ENCODE measurements at regions not wholly inside any gene's neighbourhood (a gene's known extent, or its start where the extent isn't known, plus 50 kb on each side); places are given as distances from the start of the nearest gene placed in this dataset.
A peak's percentile ranks its signal among the peaks of the same experiment; 100 is the strongest.

- no peak for TF ChIP-seq TCF12 (IDR thresholded peaks at IDR 0.05)
- TF ChIP-seq TCF12 (CRISPR knock-in tag; IDR thresholded peaks at IDR 0.05): no peak
- no peak for TF ChIP-seq MBNL3 (CRISPR knock-in tag; conservative IDR thresholded peaks at IDR 0.05)
- no peak for TF ChIP-seq MAZ (IDR thresholded peaks at IDR 0.05; ENCODE audit: borderline replicate concordance, low read depth, low read length)
- 0 out of 2 replicates have a peak, but pooled peaks have one; percentile 3 for TF ChIP-seq MAZ (CRISPR knock-in tag; IDR thresholded peaks at IDR 0.05; ENCODE audit: low read depth)
- TF ChIP-seq GATAD2A (CRISPR knock-in tag; IDR thresholded peaks at IDR 0.05): no peak
- TF ChIP-seq EHMT2 (IDR thresholded peaks at IDR 0.05; ENCODE audit: borderline replicate concordance, low read depth, low read length): no peak
- TF ChIP-seq SRY (CRISPR knock-in tag; IDR thresholded peaks at IDR 0.05): peak; percentile 29; the same call in 1 of the 2 replicates
- TF ChIP-seq FOXO4 (CRISPR knock-in tag; conservative IDR thresholded peaks at IDR 0.05): no peak; the same call in 1 of the 2 replicates
- TF ChIP-seq FOXP1 (IDR thresholded peaks at IDR 0.05): no peak
- TF ChIP-seq FOXP1 (CRISPR knock-in tag; IDR thresholded peaks at IDR 0.05): no peak
- no peak for TF ChIP-seq CERS6 (CRISPR knock-in tag; IDR thresholded peaks at IDR 0.05)
- TF ChIP-seq TFAP4 (IDR thresholded peaks at IDR 0.05; ENCODE audit: borderline replicate concordance, low read depth): no peak
- TF ChIP-seq ETV5 (CRISPR knock-in tag; IDR thresholded peaks at IDR 0.05; ENCODE audit: borderline replicate concordance): no peak
- peak; percentile 0; the same call in 1 of the 2 replicates for TF ChIP-seq ZMYM4 (CRISPR knock-in tag; IDR thresholded peaks at IDR 0.05)
- TF ChIP-seq SNAPC4 (CRISPR knock-in tag; IDR thresholded peaks at IDR 0.05): no peak
- 0 out of 2 replicates have a peak, but pooled peaks have one; percentile 36 for TF ChIP-seq PRMT3 (CRISPR knock-in tag; IDR thresholded peaks at IDR 0.05; ENCODE audit: borderline replicate concordance, low read depth)
- 0 out of 2 replicates have a peak, but pooled peaks have one; percentile 1 for TF ChIP-seq SMC3 (IDR thresholded peaks at IDR 0.05; ENCODE audit: low read length)
- TF ChIP-seq GATAD1 (CRISPR knock-in tag; IDR thresholded peaks at IDR 0.05): no peak
- no peak for TF ChIP-seq THYN1 (CRISPR knock-in tag; IDR thresholded peaks at IDR 0.05; ENCODE audit: borderline replicate concordance, low read depth)
- TF ChIP-seq ZNF724P (CRISPR knock-in tag; IDR thresholded peaks at IDR 0.05; ENCODE audit: borderline replicate concordance): no peak
- TF ChIP-seq ZNF546 (CRISPR knock-in tag; conservative IDR thresholded peaks at IDR 0.05): no peak
- TF ChIP-seq ZKSCAN8 (CRISPR knock-in tag; IDR thresholded peaks at IDR 0.05; ENCODE audit: borderline replicate concordance): no peak
- 0 out of 2 replicates have a peak, but pooled peaks have one; percentile 40 for TF ChIP-seq TOPORS (CRISPR knock-in tag; IDR thresholded peaks at IDR 0.05)
- TF ChIP-seq ZFY (CRISPR knock-in tag; IDR thresholded peaks at IDR 0.05): no peak
Observed at GRCh38 chr14:37711356-37711830, 116.0 kb downstream of the TTC6 start (continued).
